Upper lobe of left lung (tissue), 6 donors: ENCODE measurements at regions not wholly inside any gene's neighbourhood (a gene's known extent, or its start where the extent isn't known, plus 50 kb on each side); places are given as distances from the start of the nearest gene placed in this dataset.
A peak's percentile ranks its signal among the peaks of the same experiment; 100 is the strongest.

ENCODE experiments used
- ATAC-seq, 2 donors: fragments of 200-7000 bp; cut with Tn5 transposase; one replicate each; pipeline ENCODE4 v1.9.1; 2022; ENCODE audit warnings: mild to moderate bottlenecking in 2 of 2, moderate library complexity in 2 of 2; ENCODE audit not compliant: low FRiP score in 2 of 2
- DNase-seq, 2 donors: peaks; one replicate each; pipeline ENCODE4 v3.0.0-alpha.2; 2019 to 2020
- H3K27ac ChIP-seq, 4 donors: fragments of 200-600 bp; sonication (generic); one replicate each; pipeline ENCODE4 v1.5.1; 2016 to 2019
- H3K27me3 ChIP-seq, 4 donors: fragments of 200-600 bp; sonication (generic); one replicate each; pipeline ENCODE4 v1.5.1; 2017 to 2019
- H3K36me3 ChIP-seq, 4 donors: fragments of 200-600 bp; sonication (generic); one replicate each; pipeline ENCODE4 v1.5.1; 2016 to 2019
- H3K4me1 ChIP-seq, 4 donors: fragments of 200-600 bp; sonication (generic); one replicate each; pipeline ENCODE4 v1.5.1; 2018 to 2019
- H3K4me3 ChIP-seq, 4 donors: fragments of 200-600 bp; sonication (generic); one replicate each; pipeline ENCODE4 v1.5.1; 2017 to 2019; ENCODE audit warnings: mild to moderate bottlenecking in 2 of 4, moderate library complexity in 1 of 4
- H3K9me3 ChIP-seq, 4 donors: fragments of 200-600 bp; sonication (generic); one replicate each; pipeline ENCODE4 v1.5.1; 2018 to 2019
- CTCF ChIP-seq, 6 experiments: fragments of 450-650 bp in 4 of 6; fragments of 200-600 bp in 2 of 6; sonication (generic) in 2 of 6; IDR thresholded peaks; one replicate each; pipeline ENCODE4 v1.5.1; 2016 to 2019; ENCODE audit warnings: antibody characterized with exemption in 6 of 6
- EP300 ChIP-seq, 4 donors: sonication (generic); formaldehyde crosslinking; IDR thresholded peaks; one replicate each; pipeline ENCODE4 v1.5.1; 2017; ENCODE audit warnings: antibody characterized with exemption in 4 of 4, control low read depth in 2 of 4
- POLR2A ChIP-seq, 4 donors: fragments of 450-650 bp; IDR thresholded peaks; one replicate each; pipeline ENCODE4 v1.5.1; 2016 to 2017; ENCODE audit warnings: antibody characterized with exemption in 4 of 4, mild to moderate bottlenecking in 2 of 4
- POLR2AphosphoS5 ChIP-seq, 2 donors: sonication (generic); formaldehyde crosslinking; IDR thresholded peaks; one replicate each; pipeline ENCODE4 v1.5.1; 2017; ENCODE audit warnings: antibody characterized with exemption in 2 of 2
- WGBS, 2 donors: methylation state at CpG; one replicate each; pipeline ENCODE4 v1.1.5; 2017 to 2018; 5-methylcytosine and 5-hydroxymethylcytosine counted together
- donor health status: DM: no; HTN: no; CAD: no; lungs with moderate emphysema.
- donor health status: DM: no; HTN: yes; CAD: no; lungs with severe emphysema.

- H3K9me3 ChIP-seq: no peaks in the 10 kb centered on the region
- TF ChIP-seq POLR2AphosphoS5 (IDR thresholded peaks at IDR 0.05): no peak
- no peak for TF ChIP-seq CTCF (IDR thresholded peaks at IDR 0.05)
- no peak for TF ChIP-seq POLR2A (IDR thresholded peaks at IDR 0.05)
- TF ChIP-seq EP300 (IDR thresholded peaks at IDR 0.05): no peak
- H3K36me3 ChIP-seq: no peaks in the 10 kb centered on the region
- H3K27ac ChIP-seq: no peak overlapping the region
- DNase-seq (no peak), ATAC-seq (no peak)
- peaks cover 14 to 18% (median 18%) of the 10 kb centered on the region in 4 donors for H3K4me1 ChIP-seq
- WGBS, 2 donors: 93% methylated on average over 2 of the region's 2 CpGs
- no peaks in the 10 kb centered on the region for H3K27me3 ChIP-seq
- no peak overlapping the region for H3K4me3 ChIP-seq
Observed at GRCh38 chr20:1773816-1774215, 116.2 kb upstream of the SIRPG start.

GRCh38 chr20:1769491-1769890 lies 111.9 kb upstream of the SIRPG start:
- H3K4me3 ChIP-seq: no peak overlapping the region
- no peak overlapping the region for H3K27ac ChIP-seq
- ATAC-seq: no peak
- no peaks in the 10 kb centered on the region for H3K9me3 ChIP-seq
- H3K27me3 ChIP-seq: no peaks in the 10 kb centered on the region
- TF ChIP-seq EP300 (IDR thresholded peaks at IDR 0.05) (no peak), POLR2A (IDR thresholded peaks at IDR 0.05) (no peak), CTCF (IDR thresholded peaks at IDR 0.05) (no peak), POLR2AphosphoS5 (IDR thresholded peaks at IDR 0.05) (no peak)
- H3K36me3 ChIP-seq: no peaks in the 10 kb centered on the region
- 89% methylated on average over 3 of the region's 3 CpGs for WGBS, 2 donors
- no peak for DNase-seq
- peaks cover 0 to 3% (median 0%) of the 10 kb centered on the region in 4 donors for H3K4me1 ChIP-seq

- H3K36me3 ChIP-seq: no peaks in the 10 kb centered on the region
- H3K4me1 ChIP-seq: peaks cover 0 to 4% (median 1%) of the 10 kb centered on the region in 4 donors
- 79% methylated on average over 1 of the region's 1 CpG for WGBS, 2 donors
- no peak overlapping the region for H3K27ac ChIP-seq
- DNase-seq: no peak
- no peak for TF ChIP-seq POLR2AphosphoS5 (IDR thresholded peaks at IDR 0.05)
- no peak for TF ChIP-seq POLR2A (IDR thresholded peaks at IDR 0.05)
- TF ChIP-seq CTCF (IDR thresholded peaks at IDR 0.05): no peak
- no peak for TF ChIP-seq EP300 (IDR thresholded peaks at IDR 0.05)
- H3K9me3 ChIP-seq: no peaks in the 10 kb centered on the region
- H3K4me3 ChIP-seq: no peak overlapping the region
- ATAC-seq: no peak
- no peaks in the 10 kb centered on the region for H3K27me3 ChIP-seq
Observed at GRCh38 chr20:1766731-1767130, 109.2 kb upstream of the SIRPG start.

- H3K27ac ChIP-seq: no peak overlapping the region
- no peaks in the 10 kb centered on the region for H3K36me3 ChIP-seq
- no peaks in the 10 kb centered on the region for H3K27me3 ChIP-seq
- no peak overlapping the region for H3K4me3 ChIP-seq
- no peaks in the 10 kb centered on the region for H3K9me3 ChIP-seq
- ATAC-seq (peak; percentile 88 to 96), DNase-seq (peak in 1 of 2 donors; percentile 77)
- WGBS, 2 donors: 31% methylated on average over 15 of the region's 15 CpGs
- H3K4me1 ChIP-seq: peaks cover 0 to 4% (median 1%) of the 10 kb centered on the region in 4 donors
- no peak for TF ChIP-seq POLR2A (IDR thresholded peaks at IDR 0.05)
- TF ChIP-seq CTCF (IDR thresholded peaks at IDR 0.05): peak; percentile 49 to 76 (median 64)
Observed at GRCh38 chr20:1764136-1765033, 106.8 kb upstream of the SIRPG start.

GRCh38 chr20:1761598-1761997 lies 104.0 kb upstream of the SIRPG start:
- H3K9me3 ChIP-seq: no peaks in the 10 kb centered on the region
- no peak overlapping the region for H3K27ac ChIP-seq
- H3K4me3 ChIP-seq: no peak overlapping the region
- H3K36me3 ChIP-seq: no peaks in the 10 kb centered on the region
- WGBS, 2 donors: 82 to 84% methylated on average over 5 of the region's 5 CpGs
- no peaks in the 10 kb centered on the region for H3K27me3 ChIP-seq
- peaks cover 0 to 9% (median 5%) of the 10 kb centered on the region in 4 donors for H3K4me1 ChIP-seq
- DNase-seq: no peak
- TF ChIP-seq CTCF (IDR thresholded peaks at IDR 0.05): no peak
- ATAC-seq: no peak
